ENCODE measurements at regions not wholly inside any gene's neighbourhood (a gene's known extent, or its start where the extent isn't known, plus 50 kb on each side); places are given as distances from the start of the nearest gene placed in this dataset.
"Not testable (repeated sequence)": the region's sequence is repeated elsewhere in the genome, so short reads cannot be mapped to it uniquely, and the experiment has no call there.

DNA sequence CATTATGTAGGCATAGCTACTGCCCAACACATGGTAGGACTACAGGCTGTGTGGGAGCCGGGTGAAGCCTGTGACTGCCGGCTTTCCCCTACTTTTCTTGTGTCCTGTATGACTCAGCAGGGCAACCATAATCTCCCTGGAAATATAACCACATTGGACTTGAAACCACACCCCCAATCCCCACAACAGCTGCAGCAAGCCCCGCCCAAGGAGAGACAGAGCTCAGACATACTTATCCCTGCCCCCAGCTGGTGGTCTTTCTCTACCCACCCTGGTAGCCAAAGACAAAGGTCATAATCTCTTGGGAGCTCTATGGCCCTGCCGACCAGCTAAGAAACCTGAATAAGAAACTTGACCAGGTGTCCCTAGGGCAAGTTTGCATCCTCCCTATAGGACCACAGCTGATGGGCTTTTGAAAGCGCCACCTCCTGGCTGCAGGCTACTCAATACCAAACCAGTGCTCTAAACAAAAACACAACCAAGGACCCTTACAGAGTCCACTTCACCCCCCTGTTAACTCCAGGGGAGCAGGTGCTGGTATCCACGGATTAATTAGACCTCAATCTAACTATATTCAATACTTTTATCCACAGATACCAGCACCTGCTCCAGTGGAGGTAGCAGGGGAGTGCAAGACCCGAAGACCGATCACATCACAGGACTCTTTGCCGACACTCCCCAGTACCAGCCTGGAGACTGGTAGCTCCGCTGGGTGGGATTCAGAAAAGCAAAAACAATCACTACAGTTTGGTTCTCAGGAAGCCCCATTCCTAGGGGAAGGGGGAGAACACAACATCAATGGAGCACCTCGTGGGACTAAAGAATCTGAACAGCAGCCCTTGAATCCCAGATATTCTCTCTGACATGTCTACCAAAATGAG is 91.2 kb downstream of the IRX5 start:
- Mint-ChIP-seq H3K9me3 (ENCODE audit: low read depth, unreplicated experiment) (peaks cover 14% of the 10 kb centered on the region), H3K27ac (ENCODE audit: unreplicated experiment) (no peak overlapping the region), H3K36me3 (ENCODE audit: insufficient read depth, unreplicated experiment) (no peaks in the 10 kb centered on the region), H3K27me3 (ENCODE audit: unreplicated experiment) (no peaks in the 10 kb centered on the region), H3K4me1 (ENCODE audit: low read depth, unreplicated experiment) (no peaks in the 10 kb centered on the region), H3K4me3 (ENCODE audit: low read depth, unreplicated experiment) (no peak overlapping the region)
- DNase-seq = peak; percentile 40
- BruUV-seq (replicated peaks) = no TSS peak
- intact Hi-C loops (cut with micrococcal nuclease; ENCODE audit: unreplicated experiment) = no loop called here
- CTCF ChIA-PET = interaction anchor here (0.7 kb wide), 1 partner anchor 174 kb away, joined by 3 read pairs; no protein-coding TSS in a partner anchor
- TF ChIP-seq, protein P1, sequence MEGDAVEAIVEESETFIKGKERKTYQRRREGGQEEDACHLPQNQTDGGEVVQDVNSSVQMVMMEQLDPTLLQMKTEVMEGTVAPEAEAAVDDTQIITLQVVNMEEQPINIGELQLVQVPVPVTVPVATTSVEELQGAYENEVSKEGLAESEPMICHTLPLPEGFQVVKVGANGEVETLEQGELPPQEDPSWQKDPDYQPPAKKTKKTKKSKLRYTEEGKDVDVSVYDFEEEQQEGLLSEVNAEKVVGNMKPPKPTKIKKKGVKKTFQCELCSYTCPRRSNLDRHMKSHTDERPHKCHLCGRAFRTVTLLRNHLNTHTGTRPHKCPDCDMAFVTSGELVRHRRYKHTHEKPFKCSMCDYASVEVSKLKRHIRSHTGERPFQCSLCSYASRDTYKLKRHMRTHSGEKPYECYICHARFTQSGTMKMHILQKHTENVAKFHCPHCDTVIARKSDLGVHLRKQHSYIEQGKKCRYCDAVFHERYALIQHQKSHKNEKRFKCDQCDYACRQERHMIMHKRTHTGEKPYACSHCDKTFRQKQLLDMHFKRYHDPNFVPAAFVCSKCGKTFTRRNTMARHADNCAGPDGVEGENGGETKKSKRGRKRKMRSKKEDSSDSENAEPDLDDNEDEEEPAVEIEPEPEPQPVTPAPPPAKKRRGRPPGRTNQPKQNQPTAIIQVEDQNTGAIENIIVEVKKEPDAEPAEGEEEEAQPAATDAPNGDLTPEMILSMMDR (IDR thresholded peaks at IDR 0.05; ENCODE audit: unreplicated experiment) = no peak

DNA sequence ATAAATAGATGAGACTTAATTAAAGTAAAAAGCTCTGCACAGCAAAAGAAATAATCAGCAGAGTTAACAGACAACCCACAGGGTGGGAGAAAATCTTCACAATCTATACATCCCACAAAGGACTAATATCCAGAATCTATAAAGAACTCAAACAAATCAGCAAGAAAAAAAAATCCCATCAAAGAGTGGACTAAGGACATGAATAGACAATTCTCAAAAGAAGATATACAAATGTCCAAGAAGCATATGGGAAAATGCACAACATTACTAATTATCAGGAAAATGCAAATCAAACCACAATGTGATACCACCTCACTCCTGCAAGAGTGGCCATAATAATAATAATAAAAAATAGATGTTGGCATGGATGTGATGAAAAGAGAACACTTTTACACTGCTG is 96.6 kb downstream of the IRX5 start:
- CTCF ChIA-PET; H3K27ac Mint-ChIP-seq (ENCODE audit: unreplicated experiment); H3K4me1 Mint-ChIP-seq (ENCODE audit: low read depth, unreplicated experiment); H3K27me3 Mint-ChIP-seq (ENCODE audit: unreplicated experiment); BruUV-seq (replicated peaks); DNase-seq; H3K4me3 Mint-ChIP-seq (ENCODE audit: low read depth, unreplicated experiment); H3K36me3 Mint-ChIP-seq (ENCODE audit: insufficient read depth, unreplicated experiment); intact Hi-C loops (cut with micrococcal nuclease; ENCODE audit: unreplicated experiment): not testable (repeated sequence)
- H3K9me3 Mint-ChIP-seq (ENCODE audit: low read depth, unreplicated experiment) = peaks cover 12% of the 10 kb centered on the region

DNA sequence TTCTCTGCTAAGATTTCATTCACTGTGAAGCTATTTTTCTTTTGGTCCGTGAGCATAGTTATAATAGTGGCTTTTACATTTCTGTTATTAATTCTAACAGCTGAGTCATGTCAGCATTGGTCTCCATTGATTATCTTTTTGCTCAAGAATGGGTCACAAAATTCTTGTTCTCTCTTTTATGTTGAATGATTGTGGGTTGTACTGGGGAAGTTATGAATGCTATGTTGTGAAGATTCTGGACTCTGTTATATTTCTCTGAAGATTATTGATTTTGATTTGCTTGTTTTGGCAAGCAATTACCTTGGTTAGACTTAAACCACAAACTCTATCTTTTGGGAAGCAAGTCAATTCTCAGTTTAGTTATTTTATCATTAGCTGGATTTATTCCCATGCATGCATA is 98.8 kb downstream of the IRX5 start:
- no TSS peak for BruUV-seq (replicated peaks)
- Mint-ChIP-seq H3K27ac (ENCODE audit: unreplicated experiment) (no peak overlapping the region), H3K27me3 (ENCODE audit: unreplicated experiment) (peaks cover 22% of the 10 kb centered on the region), H3K4me3 (ENCODE audit: low read depth, unreplicated experiment) (no peak overlapping the region), H3K9me3 (ENCODE audit: low read depth, unreplicated experiment) (peaks cover 12% of the 10 kb centered on the region), H3K4me1 (ENCODE audit: low read depth, unreplicated experiment) (no peaks in the 10 kb centered on the region), H3K36me3 (ENCODE audit: insufficient read depth, unreplicated experiment) (no peaks in the 10 kb centered on the region)
- TF ChIP-seq, protein P1 (IDR thresholded peaks at IDR 0.05; ENCODE audit: unreplicated experiment) = no peak
- intact Hi-C loops (cut with micrococcal nuclease; ENCODE audit: unreplicated experiment) = no loop called here
- DNase-seq = no peak
- CTCF ChIA-PET = no interaction called here

DNA sequence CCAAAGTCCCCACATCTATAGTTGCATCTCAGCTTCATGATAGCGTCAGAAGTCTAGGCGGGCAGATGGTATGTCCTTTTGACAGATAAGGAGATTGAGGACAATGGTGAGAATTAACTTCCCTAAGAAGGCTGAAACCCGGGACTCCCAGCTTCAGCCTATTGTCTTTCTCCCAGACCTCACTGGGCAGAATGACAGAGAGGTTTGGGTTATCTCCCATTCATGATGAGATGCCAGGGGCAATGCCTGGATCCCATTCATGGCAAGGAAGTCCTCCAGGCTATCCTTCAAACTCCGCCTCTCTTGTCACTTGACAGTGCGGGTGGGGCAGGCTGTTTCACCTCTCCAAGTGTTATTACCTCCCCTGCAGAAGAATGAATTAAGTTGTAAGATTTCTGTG is 100.3 kb downstream of the IRX5 start:
- no peak overlapping the region for H3K27ac Mint-ChIP-seq (ENCODE audit: unreplicated experiment)
- peaks cover 6% of the 10 kb centered on the region for H3K9me3 Mint-ChIP-seq (ENCODE audit: low read depth, unreplicated experiment)
- TF ChIP-seq, protein P1 (IDR thresholded peaks at IDR 0.05; ENCODE audit: unreplicated experiment) = no peak
- H3K4me1 Mint-ChIP-seq (ENCODE audit: low read depth, unreplicated experiment) = no peaks in the 10 kb centered on the region
- CTCF ChIA-PET = interaction anchor here (0.5 kb wide), 1 partner anchor 1509 kb away, joined by 4 read pairs; no protein-coding TSS in a partner anchor
- H3K4me3 Mint-ChIP-seq (ENCODE audit: low read depth, unreplicated experiment) = no peak overlapping the region
- H3K36me3 Mint-ChIP-seq (ENCODE audit: insufficient read depth, unreplicated experiment) = no peaks in the 10 kb centered on the region
- intact Hi-C loops (cut with micrococcal nuclease; ENCODE audit: unreplicated experiment) = no loop called here
- no TSS peak for BruUV-seq (replicated peaks)
- no peak for DNase-seq
- H3K27me3 Mint-ChIP-seq (ENCODE audit: unreplicated experiment) = peaks cover 22% of the 10 kb centered on the region

DNA sequence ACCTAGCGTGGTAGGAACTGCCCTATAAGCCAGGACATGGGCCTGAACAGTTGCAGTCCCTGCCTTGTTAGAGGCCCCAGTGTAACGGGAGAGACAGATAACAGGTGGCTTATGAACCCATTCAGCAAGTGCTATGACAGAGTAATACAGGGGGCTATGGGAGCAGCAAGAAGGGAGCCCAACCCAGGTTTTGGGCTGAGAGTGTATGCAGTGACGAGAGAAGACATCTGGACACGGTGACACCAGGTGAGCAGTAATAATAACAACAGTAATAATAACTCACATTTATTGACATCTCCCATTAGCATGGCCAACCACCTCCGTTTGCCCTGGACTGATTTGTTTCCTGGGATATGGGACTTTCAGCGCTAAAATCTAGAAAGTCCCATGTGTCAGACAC is 100.8 kb downstream of the IRX5 start:
- Mint-ChIP-seq H3K9me3 (ENCODE audit: low read depth, unreplicated experiment) (peaks cover 6% of the 10 kb centered on the region), H3K4me1 (ENCODE audit: low read depth, unreplicated experiment) (no peaks in the 10 kb centered on the region), H3K36me3 (ENCODE audit: insufficient read depth, unreplicated experiment) (no peaks in the 10 kb centered on the region), H3K27ac (ENCODE audit: unreplicated experiment) (no peak overlapping the region), H3K4me3 (ENCODE audit: low read depth, unreplicated experiment) (no peak overlapping the region), H3K27me3 (ENCODE audit: unreplicated experiment) (peaks cover 22% of the 10 kb centered on the region)
- CTCF ChIA-PET = no interaction called here
- intact Hi-C loops (cut with micrococcal nuclease; ENCODE audit: unreplicated experiment) = no loop called here
- no TSS peak for BruUV-seq (replicated peaks)
- DNase-seq = no peak
- TF ChIP-seq, protein P1 (IDR thresholded peaks at IDR 0.05; ENCODE audit: unreplicated experiment) = no peak
